ENCODE measurements at regions not wholly inside any gene's neighbourhood (a gene's known extent, or its start where the extent isn't known, plus 50 kb on each side); places are given as distances from the start of the nearest gene placed in this dataset.

GRCh38 chr6:78340755-78341154 is 526.6 kb upstream of the IRAK1BP1 start (continued):
- TF ChIP-seq E2F1 (CRISPR knock-in tag; IDR thresholded peaks at IDR 0.05) = no peak
- TF ChIP-seq LBX2 (CRISPR knock-in tag; IDR thresholded peaks at IDR 0.05; ENCODE audit: borderline replicate concordance) = no peak
- no peak for TF ChIP-seq ZNF670 (CRISPR knock-in tag; IDR thresholded peaks at IDR 0.05; ENCODE audit: borderline replicate concordance)
- TF ChIP-seq ARID4A (CRISPR knock-in tag; IDR thresholded peaks at IDR 0.05; ENCODE audit: borderline replicate concordance) = no peak

- H3K9ac ChIP-seq (ENCODE audit: insufficient read depth, low read depth, low read length) = no peak overlapping the region
- H3K36me3 ChIP-seq (replicated peaks in 1 of 2; ENCODE audit: control insufficient read depth in 1 of 2, insufficient read depth in 2 of 2, low read length in 2 of 2) = no peaks in the 10 kb centered on the region
- H4K20me1 ChIP-seq (ENCODE audit: insufficient read depth, low read length) = no peaks in the 10 kb centered on the region
- CTCF ChIA-PET (ENCODE audit: low intra/inter-chr PET ratio, low total read pairs) = no interaction called here
- DNase-seq (ENCODE audit: low spot score) (no peak), FAIRE-seq (no peak), ATAC-seq (no peak)
- intact Hi-C loops (cut with micrococcal nuclease; ENCODE audit: unreplicated experiment) (no loop called here), in situ Hi-C loops (cut with HindIII; ENCODE audit: extremely low pct_ligation_motif_present, low pct_unique_long_range_greater_than_20kb) (no loop called here)
- H3K4me1 ChIP-seq (ENCODE audit: insufficient read depth, low read length) = no peaks in the 10 kb centered on the region
- no peak for TF ChIP-seq HOXD1 (CRISPR knock-in tag; IDR thresholded peaks at IDR 0.05)
- H2AFZ ChIP-seq (ENCODE audit: low read length) = no peak overlapping the region
- no TSS peak for BruUV-seq (replicated peaks)
- H3K27me3 ChIP-seq (ENCODE audit: control insufficient read depth in 1 of 2, insufficient read depth in 2 of 2, low read length in 2 of 2) = no peaks in the 10 kb centered on the region
- no peaks in the 10 kb centered on the region for H3K79me2 ChIP-seq (ENCODE audit: insufficient read depth, low read length)
- H3K4me3 ChIP-seq (replicated peaks in 1 of 3; ENCODE audit: insufficient read depth in 1 of 3, low read depth in 2 of 3, low read length in 3 of 3) = no peak overlapping the region
- POLR2A ChIA-PET = no interaction called here
- H3K4me2 ChIP-seq (ENCODE audit: low read depth, low read length) = no peak overlapping the region
- 0% methylated on average over 2 of the region's 2 CpGs for whole genome bisulfite sequencing (ENCODE audit: low lambda C conversion rate)
- peaks cover 21% of the 10 kb centered on the region for H3K9me3 ChIP-seq (ENCODE audit: low read length)
- H3K27ac ChIP-seq (ENCODE audit: extremely low read length, insufficient read depth, low read length) = no peak overlapping the region
Measured at GRCh38 chr6:78345882-78346281, 521.5 kb upstream of the IRAK1BP1 start.
